OCI-LY1 (cell line): ENCODE measurements at regions not wholly inside any gene's neighbourhood (a gene's known extent, or its start where the extent isn't known, plus 50 kb on each side); places are given as distances from the start of the nearest gene placed in this dataset.

ENCODE experiments used
- H2AFZ ChIP-seq: fragments of 200-600 bp; sonication (generic), shearing (Covaris generic); 2 replicates; pipeline ENCODE4 v1.6.0; 2014; ENCODE audit warnings: antibody characterized with exemption, mild to moderate bottlenecking, low read length
- H3F3A ChIP-seq: fragments of 200-600 bp; sonication (generic), shearing (Covaris generic); 2 replicates; pipeline ENCODE4 v1.6.0; 2014; ENCODE audit warnings: mild to moderate bottlenecking, antibody characterized with exemption, low read length, moderate library complexity; ENCODE audit not compliant: insufficient read depth
- H3K27ac ChIP-seq: fragments of 200-600 bp; sonication (generic); 2 replicates; pipeline ENCODE4 v1.5.1; 2014; ENCODE audit warnings: low read length, mixed run types, mild to moderate bottlenecking, low read depth; ENCODE audit not compliant: poor library complexity, severe bottlenecking
- H3K27me3 ChIP-seq: fragments of 200-600 bp; sonication (generic); 2 replicates; pipeline ENCODE4 v1.6.0; 2014; ENCODE audit warnings: antibody characterized with exemption, mild to moderate bottlenecking, low read length, moderate library complexity; ENCODE audit not compliant: insufficient read depth
- H3K36me3 ChIP-seq: fragments of 200-600 bp; sonication (generic); 2 replicates; pipeline ENCODE4 v1.6.1; 2014; ENCODE audit warnings: mild to moderate bottlenecking, antibody characterized with exemption, low read length, moderate library complexity, mixed read lengths; ENCODE audit not compliant: insufficient read depth
- H3K4me1 ChIP-seq: fragments of 200-600 bp; sonication (generic); 2 replicates; pipeline ENCODE4 v1.5.1; 2014; ENCODE audit warnings: mild to moderate bottlenecking, low read length, moderate library complexity; ENCODE audit not compliant: insufficient read depth, severe bottlenecking
- H3K4me2 ChIP-seq: fragments of 200-600 bp; sonication (generic), shearing (Covaris generic); 2 replicates; pipeline ENCODE4 v1.6.1; 2014; ENCODE audit warnings: low read length
- H3K4me3 ChIP-seq: fragments of 200-600 bp; sonication (generic); 2 replicates; pipeline ENCODE4 v1.5.1; 2014; ENCODE audit warnings: low read length, low read depth, mild to moderate bottlenecking, mixed read lengths; ENCODE audit not compliant: poor library complexity, severe bottlenecking
- H3K79me2 ChIP-seq: fragments of 200-600 bp; shearing (Covaris generic); 2 replicates; pipeline ENCODE4 v1.6.1; 2016; ENCODE audit warnings: mixed run types, low read length, mixed read lengths; ENCODE audit not compliant: insufficient read depth
- H3K9ac ChIP-seq: fragments of 200-600 bp; sonication (generic), shearing (Covaris generic); 2 replicates; pipeline ENCODE4 v1.6.1; 2014; ENCODE audit warnings: mild to moderate bottlenecking, low read length, mixed read lengths
- H3K9me2 ChIP-seq: fragments of 200-600 bp; sonication (generic), shearing (Covaris generic); 2 replicates; pipeline ENCODE4 v1.6.1; 2014; ENCODE audit warnings: low read depth, mild to moderate bottlenecking, low read length, mixed read lengths
- H3K9me3 ChIP-seq: fragments of 200-600 bp; shearing (Covaris generic); 2 replicates; pipeline ENCODE4 v1.6.1; 2014; ENCODE audit warnings: low read length, mixed read lengths
- H4K20me1 ChIP-seq: fragments of 200-600 bp; sonication (generic), shearing (Covaris generic); 2 replicates; pipeline ENCODE4 v1.6.0; 2016; ENCODE audit warnings: mild to moderate bottlenecking, low read length; ENCODE audit not compliant: insufficient read depth
- CTCF ChIP-seq: fragments of 200-600 bp; sonication (generic), shearing (Covaris generic); IDR thresholded peaks from 2 replicates; pipeline ENCODE4 v1.5.1; 2017; ENCODE audit warnings: mild to moderate bottlenecking, antibody characterized with exemption, low read length, moderate library complexity, mixed read lengths
- EZH2 ChIP-seq: fragments of 200-600 bp; sonication (generic), shearing (Covaris generic); IDR thresholded peaks from 2 replicates; pipeline ENCODE4 v1.8.0; 2017; ENCODE audit warnings: borderline replicate concordance, mixed run types, mild to moderate bottlenecking, antibody characterized with exemption, low read length, moderate library complexity, mixed read lengths

- Histone ChIP-seq H3K79me2 (no peaks in the 10 kb centered on the region), H3K9me2 (no peaks in the 10 kb centered on the region), H4K20me1 (no peaks in the 10 kb centered on the region), H3F3A (no peaks in the 10 kb centered on the region), H3K36me3 (no peaks in the 10 kb centered on the region), H3K4me1 (no peaks in the 10 kb centered on the region), H3K9me3 (no peaks in the 10 kb centered on the region), H2AFZ (no peak overlapping the region), H3K27me3 (no peaks in the 10 kb centered on the region; the same call in 1 of the 2 replicates), H3K4me3 (no peak overlapping the region), H3K27ac (no peak overlapping the region), H3K4me2 (no peak overlapping the region), H3K9ac (no peak overlapping the region)
- TF ChIP-seq EZH2 (no peak), CTCF (no peak)
Observed at GRCh38 chr15:62932436-62932835, 110.1 kb upstream of the TPM1 start.

DNA sequence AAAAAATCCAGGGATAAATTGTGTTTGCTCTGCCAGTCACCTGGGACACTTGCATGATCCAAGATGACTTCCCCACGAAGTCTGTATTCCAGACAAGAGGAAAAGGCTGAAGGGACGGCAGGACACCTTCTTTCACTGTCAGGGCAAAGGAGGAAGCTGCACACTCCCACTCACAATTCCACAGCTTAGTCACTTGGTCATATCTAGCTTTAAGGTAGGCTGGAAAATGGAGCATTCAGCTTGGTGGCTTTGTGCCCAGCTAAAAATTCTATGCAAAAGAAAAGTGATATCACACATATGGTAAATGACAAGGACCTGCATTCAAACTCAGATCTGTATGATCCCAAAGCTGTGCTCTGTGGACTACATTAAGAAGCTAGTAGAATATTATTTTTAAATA, 109.2 kb upstream of the TPM1 start:
- no peak overlapping the region for H3K9ac ChIP-seq
- H3K27ac ChIP-seq = no peak overlapping the region
- TF ChIP-seq CTCF = no peak
- no peak for TF ChIP-seq EZH2
- H3K4me3 ChIP-seq = no peak overlapping the region
- H3K9me2 ChIP-seq = no peaks in the 10 kb centered on the region
- H3K4me2 ChIP-seq = no peak overlapping the region
- H3K4me1 ChIP-seq = no peaks in the 10 kb centered on the region
- no peaks in the 10 kb centered on the region for H3F3A ChIP-seq
- H4K20me1 ChIP-seq = no peaks in the 10 kb centered on the region
- H3K9me3 ChIP-seq = no peaks in the 10 kb centered on the region
- H2AFZ ChIP-seq = no peak overlapping the region
- H3K36me3 ChIP-seq = no peaks in the 10 kb centered on the region
- no peaks in the 10 kb centered on the region; the same call in 1 of the 2 replicates for H3K27me3 ChIP-seq
- H3K79me2 ChIP-seq = no peaks in the 10 kb centered on the region

DNA sequence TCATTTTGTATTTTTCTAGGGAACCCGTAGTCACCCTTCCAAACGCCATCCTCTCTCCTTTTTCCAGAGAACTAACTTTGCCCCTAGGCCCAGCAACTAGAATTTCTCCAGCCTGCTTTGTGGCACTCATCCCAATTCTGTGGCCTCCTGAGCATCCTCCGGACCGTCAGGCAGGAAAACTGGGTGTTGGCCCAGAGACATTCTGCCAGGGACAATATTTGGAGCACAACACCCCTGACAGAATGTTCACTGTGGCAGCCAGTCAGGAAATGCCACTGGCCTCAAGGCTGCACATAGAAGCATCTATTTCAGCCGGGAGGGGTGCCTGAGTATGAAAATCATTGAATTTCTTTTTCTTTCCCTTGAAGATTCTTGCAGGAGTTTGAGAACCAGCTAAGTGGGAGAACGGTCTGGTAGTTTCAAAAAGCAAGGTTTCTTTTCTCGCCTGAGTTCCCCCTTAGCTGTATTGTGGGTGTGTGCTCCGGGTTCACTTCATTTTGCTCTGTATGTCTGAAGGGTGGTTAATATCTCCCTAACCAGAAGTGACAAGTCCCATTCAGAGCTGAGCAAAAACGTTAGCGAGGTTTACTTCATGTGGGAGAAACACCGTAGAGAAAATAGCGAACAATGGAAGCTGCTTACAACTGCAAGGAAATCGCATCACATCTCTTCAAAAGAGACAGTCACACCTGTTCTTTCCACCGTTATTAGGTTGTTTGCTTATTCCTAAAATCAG, 108.1 kb upstream of the TPM1 start:
- no peaks in the 10 kb centered on the region for H3K36me3 ChIP-seq
- H3K27ac ChIP-seq = no peak overlapping the region
- TF ChIP-seq EZH2 (no peak), CTCF (no peak)
- no peak overlapping the region for H3K4me3 ChIP-seq
- H3K9me3 ChIP-seq = no peaks in the 10 kb centered on the region
- no peaks in the 10 kb centered on the region for H4K20me1 ChIP-seq
- H3K4me1 ChIP-seq = no peaks in the 10 kb centered on the region
- H3K27me3 ChIP-seq = no peaks in the 10 kb centered on the region; the same call in 1 of the 2 replicates
- H3F3A ChIP-seq = no peaks in the 10 kb centered on the region
- H3K79me2 ChIP-seq = no peaks in the 10 kb centered on the region
- H2AFZ ChIP-seq = no peak overlapping the region
- H3K9me2 ChIP-seq = no peaks in the 10 kb centered on the region
- H3K9ac ChIP-seq = no peak overlapping the region
- H3K4me2 ChIP-seq = no peak overlapping the region
